A549 (cell line): ENCODE measurements at regions not wholly inside any gene's neighbourhood (a gene's known extent, or its start where the extent isn't known, plus 50 kb on each side); places are given as distances from the start of the nearest gene placed in this dataset.

Experiments
- ATAC-seq, 2 experiments: fragments of 200-7000 bp in 1 of 2; fragments of >200 bp in 1 of 2; cut with Nextera tagmentation in 1 of 2; cut with Tn5 transposase in 1 of 2; 3 replicates each; pipeline versions ENCODE4 v1.8.0 to v1.9.1; 2018 to 2020; ENCODE audit warnings: mild to moderate bottlenecking in 1 of 2, moderate library complexity in 1 of 2
- CTCF ChIA-PET: fragments of 300-600 bp; sonication (Branson Sonifier 250); formaldehyde crosslinking; extraction: SDS; loops from one replicate; lab custom pipeline; 2021; ENCODE audit warnings: antibody characterized with exemption, inconsistent platforms; lab: Yijun Ruan, JAX
- POLR2A ChIA-PET: fragments of 350-600 bp; formaldehyde crosslinking; extraction: SDS; loops from one replicate; lab custom pipeline; 2021; ENCODE audit warnings: antibody characterized with exemption, inconsistent platforms; lab: Yijun Ruan, JAX
- DNase-seq, 2 experiments: peaks; one replicate each; pipeline versions ENCODE4 v3.0.0 to v3.0.0-alpha.2; 2011 to 2016; ENCODE audit warnings: low read depth in 1 of 2, low spot score in 1 of 2
- FAIRE-seq: peaks from 2 replicates; lab custom pipeline; 2011; peaks lifted over from hg19 to GRCh38; lab: Jason Lieb, UNC
- H3K27ac ChIP-seq, 2 experiments: fragments of >200 bp; sonication (Bioruptor Twin); formaldehyde crosslinking; 3 replicates each; pipeline ENCODE4 v1.5.1; 2016 to 2017
- H3K4me1 ChIP-seq: fragments of >200 bp; sonication (Bioruptor Twin); formaldehyde crosslinking; 3 replicates; pipeline ENCODE4 v1.6.1; 2016
- H3K4me2 ChIP-seq: fragments of >200 bp; sonication (Bioruptor Twin); formaldehyde crosslinking; 3 replicates; pipeline ENCODE4 v1.6.1; 2016
- H3K4me3 ChIP-seq: fragments of >200 bp; sonication (Bioruptor Twin); formaldehyde crosslinking; 3 replicates; pipeline ENCODE4 v1.5.1; 2016
- H3K9me3 ChIP-seq: fragments of >200 bp; sonication (Bioruptor Twin); formaldehyde crosslinking; 3 replicates; pipeline ENCODE4 v1.6.1; 2016
- ATOH8 ChIP-seq: fragments of 250-450 bp; sonication (Bioruptor Pico); IDR thresholded peaks from 2 replicates; pipeline ENCODE4 v1.5.0; 2020; ENCODE audit warnings: low read depth, mild to moderate bottlenecking, moderate library complexity
- BHLHE40 ChIP-seq: IDR thresholded peaks from 2 replicates; pipeline ENCODE4 v1.6.1; 2012; ENCODE audit warnings: low read depth, low read length, inconsistent platforms
- CEBPB ChIP-seq, 2 experiments: fragments of >200 bp in 1 of 2; sonication (Bioruptor Twin) in 1 of 2; formaldehyde crosslinking in 1 of 2; IDR thresholded peaks; 2 replicates each; pipeline ENCODE4 v1.6.1; 2012 to 2016
- CHD2 ChIP-seq: fragments of 150-350 bp; IDR thresholded peaks from 2 replicates; pipeline ENCODE4 v1.6.1; 2014; ENCODE audit warnings: low read length; ENCODE audit not compliant: partially characterized antibody
- CHD4 ChIP-seq: fragments of 200-600 bp; sonication (generic); IDR thresholded peaks from 2 replicates; pipeline ENCODE4 v1.6.1; 2016; ENCODE audit warnings: antibody characterized with exemption, mild to moderate bottlenecking, borderline replicate concordance
- FOSL2 ChIP-seq, 2 experiments: fragments of 450-650 bp in 1 of 2; fragments of >200 bp in 1 of 2; sonication (Bioruptor Twin) in 1 of 2; formaldehyde crosslinking; IDR thresholded peaks; 2 replicates each; pipeline versions ENCODE4 v1.5.0 to v1.6.1; 2016 to 2020; ENCODE audit warnings: mild to moderate bottlenecking in 1 of 2, moderate library complexity in 1 of 2
- GATA3 ChIP-seq: IDR thresholded peaks from 2 replicates; pipeline ENCODE4 v1.6.1; 2012; ENCODE audit warnings: borderline replicate concordance
- HEYL ChIP-seq: fragments of 250-450 bp; sonication (Bioruptor Pico); IDR thresholded peaks from 2 replicates; pipeline ENCODE4 v1.8.0; 2021; ENCODE audit warnings: mild to moderate bottlenecking, moderate library complexity
- HOXA7 ChIP-seq: fragments of 250-450 bp; sonication (Bioruptor Pico); IDR thresholded peaks from 2 replicates; pipeline ENCODE4 v1.5.0; 2020; ENCODE audit warnings: mild to moderate bottlenecking, moderate library complexity
- HOXB13 ChIP-seq: fragments of 250-450 bp; sonication (Bioruptor Pico); IDR thresholded peaks from 2 replicates; pipeline ENCODE4 v1.5.0; 2020; ENCODE audit warnings: low read depth, mild to moderate bottlenecking, moderate library complexity
- HOXB5 ChIP-seq: fragments of 250-450 bp; sonication (Bioruptor Pico); IDR thresholded peaks from 2 replicates; pipeline ENCODE4 v1.5.0; 2020; ENCODE audit warnings: mild to moderate bottlenecking, moderate library complexity
- JUN ChIP-seq, 2 experiments: fragments of >200 bp; sonication (Bioruptor Twin); formaldehyde crosslinking; IDR thresholded peaks; 2 replicates in 1 of 2; 3 replicates in 1 of 2; pipeline ENCODE4 v1.6.1; 2016 to 2017
- KDM5A ChIP-seq: fragments of 200-600 bp; sonication (generic); IDR thresholded peaks from 2 replicates; pipeline ENCODE4 v1.6.1; 2016; ENCODE audit warnings: antibody characterized with exemption, mild to moderate bottlenecking
- MAZ ChIP-seq: fragments of 150-350 bp; IDR thresholded peaks from 2 replicates; pipeline ENCODE4 v1.6.1; 2014; ENCODE audit warnings: antibody characterized with exemption, low read depth, low read length, borderline replicate concordance
- NFE2L2 ChIP-seq: fragments of 150-350 bp; conservative IDR thresholded peaks from 2 replicates; pipeline ENCODE4 v1.6.1; 2014; ENCODE audit warnings: low read length
- NR3C1 ChIP-seq: fragments of >200 bp; sonication (Bioruptor Twin); formaldehyde crosslinking; IDR thresholded peaks from 3 replicates; pipeline ENCODE4 v1.6.1; 2017
- POLR2AphosphoS2 ChIP-seq: conservative IDR thresholded peaks from 2 replicates; pipeline ENCODE4 v1.6.1; 2012; ENCODE audit warnings: low read length, improper control_type of control experiment, inconsistent platforms
- RAD21 ChIP-seq, 2 experiments: fragments of >200 bp in 1 of 2; sonication (Bioruptor Twin) in 1 of 2; formaldehyde crosslinking in 1 of 2; IDR thresholded peaks in 1 of 2; conservative IDR thresholded peaks in 1 of 2; 2 replicates in 1 of 2; 3 replicates in 1 of 2; pipeline ENCODE4 v1.6.1; 2012 to 2018; ENCODE audit warnings: inconsistent platforms in 1 of 2
- RCOR1 ChIP-seq: fragments of 150-350 bp; IDR thresholded peaks from 2 replicates; pipeline ENCODE4 v1.6.1; 2014; ENCODE audit warnings: antibody characterized with exemption, low read length, low read depth
- REST ChIP-seq: fragments of 200-600 bp; sonication (generic); IDR thresholded peaks from 2 replicates; pipeline ENCODE4 v1.6.1; 2016; ENCODE audit warnings: antibody characterized with exemption, mild to moderate bottlenecking, moderate library complexity
- RFX5 ChIP-seq: fragments of 450-650 bp; IDR thresholded peaks from 2 replicates; pipeline ENCODE4 v1.7.1; 2014; ENCODE audit warnings: antibody characterized with exemption, mild to moderate bottlenecking, moderate library complexity
- RNF2 ChIP-seq: fragments of 200-600 bp; sonication (generic); IDR thresholded peaks from 2 replicates; pipeline ENCODE4 v1.6.1; 2016; ENCODE audit warnings: low read depth, mild to moderate bottlenecking, antibody characterized with exemption, moderate library complexity, borderline replicate concordance
- SMC3 ChIP-seq: fragments of >200 bp; sonication (Bioruptor Twin); formaldehyde crosslinking; IDR thresholded peaks from 3 replicates; pipeline ENCODE4 v1.6.1; 2018; ENCODE audit warnings: inconsistent platforms
- TFCP2L1 ChIP-seq: fragments of 250-450 bp; sonication (Bioruptor Pico); IDR thresholded peaks from 2 replicates; pipeline ENCODE4 v1.5.0; 2021; ENCODE audit warnings: mild to moderate bottlenecking
- ZC3H11A ChIP-seq: fragments of 450-650 bp; IDR thresholded peaks from 2 replicates; pipeline ENCODE4 v1.6.1; 2014; ENCODE audit warnings: antibody characterized with exemption, mild to moderate bottlenecking
- ZFP36 ChIP-seq: fragments of 450-650 bp; IDR thresholded peaks from 2 replicates; pipeline ENCODE4 v1.6.1; 2014; ENCODE audit warnings: borderline replicate concordance; ENCODE audit not compliant: partially characterized antibody
- ZNF302 ChIP-seq: fragments of 250-450 bp; sonication (Bioruptor Pico); IDR thresholded peaks from 2 replicates; pipeline ENCODE4 v1.9.0; 2021; ENCODE audit warnings: inconsistent platforms, mild to moderate bottlenecking, moderate library complexity
- WGBS: methylation state at CpG from one replicate; pipeline ENCODE4 v1.1.6; 2017; ENCODE audit errors: missing lambda C conversion rate; 5-methylcytosine and 5-hydroxymethylcytosine counted together
- TF ChIP-seq, protein P1 (sequence below): IDR thresholded peaks from 2 replicates; pipeline ENCODE4 v1.6.1; 2012

DNA sequence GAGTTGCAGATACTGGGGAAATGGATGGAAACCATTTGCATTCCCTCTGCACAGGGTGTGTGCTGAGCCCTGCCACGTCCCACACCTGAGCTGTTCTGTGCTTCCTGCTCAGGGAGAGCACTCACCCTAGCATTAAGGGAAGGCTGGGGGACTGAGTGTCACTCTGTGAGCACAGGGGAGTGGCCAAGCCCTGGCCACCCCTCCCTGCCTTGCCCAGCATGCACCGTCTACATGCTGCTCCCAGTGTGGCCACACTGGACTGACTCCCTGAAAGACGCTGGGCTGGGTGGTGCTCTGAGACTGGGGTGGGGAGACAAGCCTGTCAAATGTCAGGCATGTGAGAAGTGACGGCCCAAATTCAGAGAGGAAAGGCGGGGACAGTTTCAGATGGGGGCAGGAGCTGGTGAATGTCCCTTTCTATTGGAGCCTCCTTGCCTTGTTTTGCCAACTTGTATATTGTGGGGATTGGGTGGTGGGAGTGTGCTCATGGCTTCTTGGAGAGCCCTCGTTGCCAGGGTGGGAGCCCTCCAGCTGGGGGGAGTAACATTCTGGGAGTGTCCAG, 298.4 kb upstream of the HS6ST1 start:
- FAIRE-seq: no peak
- TF ChIP-seq JUN (IDR thresholded peaks at IDR 0.05) (no peak), TFCP2L1 (CRISPR knock-in tag) (no peak), RAD21 (conservative IDR thresholded peaks at IDR 0.05 in 1 of 2, IDR thresholded peaks at IDR 0.05 in 1 of 2) (no peak), CHD2 (no peak), POLR2AphosphoS2 (no peak)
- WGBS: 40% methylated on average over 5 of the region's 6 CpGs
- H3K4me1 ChIP-seq: no peaks in the 10 kb centered on the region
- CTCF ChIA-PET: no interaction called here
- no peaks in the 10 kb centered on the region for H3K9me3 ChIP-seq
- H3K4me3 ChIP-seq: no peak overlapping the region
- no peak overlapping the region for H3K27ac ChIP-seq
- peak; percentile 47 to 48; a peak in 3 of 6 replicates for ATAC-seq
- no peak overlapping the region for H3K4me2 ChIP-seq
- no peak for DNase-seq
- POLR2A ChIA-PET: no interaction called here

DNA sequence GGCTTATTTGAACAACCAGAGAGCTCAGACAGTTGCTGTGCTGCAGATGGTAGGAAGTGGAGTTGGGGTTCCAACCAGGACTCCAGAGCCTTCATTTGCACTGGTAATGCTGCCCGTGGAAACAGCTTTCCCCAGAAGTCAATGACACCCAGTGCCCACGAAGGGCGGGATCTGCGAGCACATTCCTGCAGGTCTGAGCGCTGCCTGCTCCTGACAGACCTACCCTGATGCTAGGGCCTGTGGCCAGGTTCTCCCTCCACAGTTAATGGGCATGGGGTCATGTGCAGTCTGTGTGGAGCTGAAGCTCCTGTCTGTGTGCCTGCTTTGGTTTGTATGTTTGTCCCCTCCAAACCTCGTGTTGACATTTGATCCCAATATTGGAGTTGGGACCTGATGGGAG, 299.0 kb upstream of the HS6ST1 start:
- no peaks in the 10 kb centered on the region for H3K9me3 ChIP-seq
- H3K4me1 ChIP-seq: no peaks in the 10 kb centered on the region
- H3K27ac ChIP-seq: no peak overlapping the region
- no peak overlapping the region for H3K4me3 ChIP-seq
- no peak for DNase-seq
- FAIRE-seq: no peak
- 20% methylated on average over 2 of the region's 6 CpGs for WGBS
- ATAC-seq: peak in 1 of 2 experiments; percentile 48; a peak in 1 of 6 replicates
- ChIA-PET CTCF (no interaction called here), POLR2A (no interaction called here)
- no peak overlapping the region for H3K4me2 ChIP-seq
- TF ChIP-seq NFE2L2: no peak
- TF ChIP-seq ZFP36: no peak
- no peak for TF ChIP-seq BHLHE40
- no peak for TF ChIP-seq RCOR1
- no peak for TF ChIP-seq KDM5A
- no peak for TF ChIP-seq HEYL
- TF ChIP-seq MAZ: no peak
- no peak for TF ChIP-seq HOXB5 (CRISPR knock-in tag)
- no peak for TF ChIP-seq SMC3
- TF ChIP-seq NR3C1: no peak

DNA sequence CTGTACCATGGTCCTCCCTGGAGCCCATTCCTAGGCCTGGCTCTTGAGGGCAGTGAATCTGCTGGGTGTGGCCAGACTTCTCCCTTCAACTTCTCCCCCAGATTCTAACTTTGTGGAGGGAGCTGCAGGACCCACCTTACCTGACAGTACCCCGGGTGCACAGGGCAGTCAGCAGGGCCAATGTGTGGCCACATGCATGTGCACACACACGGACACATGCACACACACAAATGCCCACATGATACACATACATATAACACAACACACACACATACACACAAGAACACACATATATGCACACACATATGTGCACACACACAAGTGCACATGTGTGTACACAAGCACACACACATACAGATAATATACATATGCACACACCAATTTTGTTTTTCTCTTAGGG, 300.0 kb upstream of the HS6ST1 start:
- DNase-seq (no peak), FAIRE-seq (no peak), ATAC-seq (no peak)
- 21% methylated on average over 2 of the region's 2 CpGs for WGBS
- TF ChIP-seq NR3C1 (no peak), CHD2 (no peak), FOSL2 (IDR thresholded peaks at IDR 0.05) (no peak), FOSL2 (CRISPR knock-in tag; IDR thresholded peaks at IDR 0.05) (no peak), ATOH8 (no peak), BHLHE40 (no peak), HOXB5 (CRISPR knock-in tag) (no peak), HOXA7 (CRISPR knock-in tag) (no peak), ZNF302 (CRISPR knock-in tag) (no peak), CHD4 (no peak), SMC3 (no peak), KDM5A (no peak), REST (no peak), ZC3H11A (no peak), ZFP36 (no peak), RNF2 (no peak), CEBPB (IDR thresholded peaks at IDR 0.05) (no peak), GATA3 (no peak), RFX5 (no peak), HOXB13 (CRISPR knock-in tag) (no peak)
- TF ChIP-seq, protein P1, sequence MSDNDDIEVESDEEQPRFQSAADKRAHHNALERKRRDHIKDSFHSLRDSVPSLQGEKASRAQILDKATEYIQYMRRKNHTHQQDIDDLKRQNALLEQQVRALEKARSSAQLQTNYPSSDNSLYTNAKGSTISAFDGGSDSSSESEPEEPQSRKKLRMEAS: no peak
- Histone ChIP-seq H3K4me3 (no peak overlapping the region), H3K27ac (no peak overlapping the region), H3K4me2 (no peak overlapping the region), H3K4me1 (no peaks in the 10 kb centered on the region), H3K9me3 (no peaks in the 10 kb centered on the region)
- CTCF ChIA-PET: no interaction called here
- POLR2A ChIA-PET: no interaction called here
